CD1c-positive myeloid dendritic cell (primary cell): ENCODE measurements at regions not wholly inside any gene's neighbourhood (a gene's known extent, or its start where the extent isn't known, plus 50 kb on each side); places are given as distances from the start of the nearest gene placed in this dataset.
"Not testable (repeated sequence)": the region's sequence is repeated elsewhere in the genome, so short reads cannot be mapped to it uniquely, and the experiment has no call there.

Experiments used
- DNase-seq: peaks from one replicate; pipeline ENCODE4 v3.0.0-alpha.2; 2016; ENCODE audit errors: extremely low spot score

DNA sequence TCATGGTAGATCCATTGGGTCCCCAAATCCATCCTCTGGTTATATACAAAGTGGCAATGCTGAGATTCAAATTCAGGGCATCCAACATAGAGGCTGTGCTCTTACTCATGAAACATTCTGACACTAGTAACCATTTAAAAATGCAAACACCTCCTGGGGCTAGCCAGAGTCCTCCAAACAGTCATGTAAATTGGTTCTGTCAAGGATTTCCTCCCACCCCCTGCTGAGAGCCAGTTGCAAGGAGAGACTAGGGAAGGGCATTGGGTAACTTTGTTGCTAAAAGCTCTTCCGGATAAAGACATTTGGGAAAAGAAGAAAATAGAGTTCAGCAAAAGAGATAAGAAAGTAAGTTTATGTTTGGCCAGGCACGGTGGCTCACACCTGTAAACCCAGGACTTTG, 58.3 kb downstream of the ART5 start:
- DNase-seq: not testable (repeated sequence)

DNA sequence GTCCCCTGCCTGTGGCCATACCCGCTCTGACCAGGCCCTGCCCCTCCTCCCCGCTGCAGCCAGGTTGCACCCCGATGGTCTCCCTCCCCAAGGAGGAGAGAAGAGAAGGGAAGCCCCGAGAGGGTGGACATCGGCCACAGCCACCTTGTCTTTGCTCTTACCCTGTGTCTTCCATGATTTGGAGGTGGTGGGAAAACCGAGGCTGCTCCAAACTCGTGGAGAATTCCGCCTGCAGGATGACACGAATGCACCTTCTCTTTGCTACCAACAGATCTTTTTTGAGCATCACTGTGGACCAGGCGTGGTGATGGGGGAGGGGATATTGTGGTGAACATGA, 60.4 kb downstream of the ART5 start:
- DNase-seq: not testable (repeated sequence)

DNA sequence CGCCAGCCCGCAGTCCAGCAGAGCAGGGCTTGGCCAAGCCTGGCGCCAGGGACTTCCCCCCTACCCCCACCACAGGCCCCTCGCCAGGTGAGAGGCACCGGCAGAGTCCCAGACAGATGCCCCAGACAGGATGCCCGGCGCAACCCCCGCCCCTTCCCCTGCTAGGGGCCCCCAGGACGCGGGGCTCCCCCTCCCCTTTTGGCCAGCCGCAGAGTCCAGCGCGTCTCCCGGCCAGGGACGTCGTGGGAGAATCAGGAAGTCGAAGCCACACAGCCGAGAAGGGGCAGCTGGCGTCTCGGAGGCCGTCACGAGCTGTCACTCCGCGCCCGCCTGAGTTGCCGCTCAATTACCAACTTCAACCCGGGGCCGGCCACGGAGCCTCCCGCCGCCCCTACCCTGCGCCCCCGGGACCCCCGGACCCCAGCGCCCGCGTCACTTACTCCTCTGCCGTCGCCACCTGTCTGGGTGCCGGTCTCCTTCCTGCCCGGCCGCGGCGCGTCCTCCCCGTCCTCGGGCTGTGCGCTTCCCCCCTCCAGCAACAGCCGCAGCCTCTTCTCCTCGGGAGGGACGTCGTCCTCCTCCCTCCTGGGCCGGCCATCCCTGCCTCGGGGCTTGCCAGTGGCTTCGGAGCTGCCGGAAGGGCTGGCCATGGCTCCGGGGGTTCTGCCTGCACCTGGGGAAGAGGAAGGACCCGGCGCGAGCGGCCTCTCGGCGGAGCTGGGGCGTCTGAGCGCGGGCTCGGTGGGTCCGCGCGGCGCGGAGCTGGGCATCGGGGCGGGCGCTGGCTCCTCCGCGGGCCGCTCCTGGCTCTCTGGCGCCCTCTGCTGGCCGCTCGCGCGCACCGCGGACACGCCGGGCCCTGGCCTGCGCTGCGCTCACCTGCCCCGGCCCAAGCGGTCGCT, 61.1 kb downstream of the ART5 start:
- DNase-seq: peak; percentile 50

DNA sequence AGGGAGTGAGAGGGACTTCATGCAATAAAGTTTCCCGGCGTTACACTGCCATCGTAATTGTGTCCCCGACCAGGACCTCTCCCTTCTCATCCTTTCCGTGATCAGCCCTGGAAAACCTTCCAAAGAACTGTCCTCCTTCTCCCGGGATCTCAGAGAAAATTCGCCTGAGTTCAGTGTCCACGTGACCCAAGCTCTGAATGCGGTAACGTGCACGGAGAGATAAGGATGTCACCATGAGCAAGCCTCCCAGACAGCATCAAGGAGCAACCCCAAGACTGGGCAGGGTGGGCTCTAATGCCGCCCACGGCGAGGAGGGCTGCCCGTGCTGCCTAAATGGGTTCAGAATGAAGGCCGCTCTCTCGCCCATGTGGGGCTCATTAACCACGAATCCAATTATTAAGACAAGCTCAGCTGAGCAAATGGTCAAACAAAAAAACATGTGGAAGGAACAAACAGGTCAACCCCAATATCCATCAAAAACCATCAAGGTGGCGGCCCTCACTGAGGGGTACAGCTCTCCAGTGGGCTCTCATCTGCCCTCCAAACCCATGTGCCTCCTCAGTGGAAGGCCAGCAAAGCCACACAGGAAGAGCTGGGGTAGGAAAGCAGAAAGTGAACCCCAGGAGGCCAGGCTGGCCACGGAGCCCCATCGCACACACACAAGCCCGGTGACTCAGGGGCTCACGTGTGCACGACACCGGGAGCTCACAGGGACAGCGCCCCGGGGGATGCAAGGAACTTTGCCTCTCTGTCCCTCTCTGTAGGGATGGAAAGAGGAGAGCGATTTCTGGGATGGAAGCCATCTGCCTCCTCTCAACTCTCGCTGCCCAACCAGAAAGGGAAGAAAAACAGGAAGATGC, 62.0 kb downstream of the ART5 start:
- not testable (repeated sequence) for DNase-seq

DNA sequence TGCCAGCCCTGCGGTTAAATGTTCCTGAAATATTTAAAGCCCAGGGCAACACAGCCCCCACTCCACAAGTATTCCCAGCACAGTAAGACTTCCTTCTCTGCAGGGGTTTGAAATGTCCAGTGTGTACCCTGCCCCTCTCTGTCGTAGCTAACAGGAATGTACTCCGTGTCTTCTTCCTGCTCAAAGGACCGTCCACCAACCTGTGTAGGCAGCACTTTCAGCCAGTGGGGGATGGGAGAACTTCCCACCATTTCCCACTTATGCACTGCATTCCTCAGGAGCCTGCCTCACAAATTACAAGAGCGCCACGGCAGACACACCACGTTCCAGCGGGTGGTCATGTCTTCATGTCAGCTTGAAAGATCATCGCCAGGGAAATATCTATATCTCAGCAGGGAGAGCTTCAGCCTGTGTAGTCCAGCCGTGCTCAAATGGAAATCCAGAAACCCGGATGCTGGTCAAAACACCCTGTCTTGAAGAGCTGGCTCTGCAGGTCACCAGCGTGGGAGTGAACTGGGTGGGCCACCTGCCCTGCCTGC, 65.7 kb downstream of the ART5 start:
- DNase-seq: not testable (repeated sequence)

DNA sequence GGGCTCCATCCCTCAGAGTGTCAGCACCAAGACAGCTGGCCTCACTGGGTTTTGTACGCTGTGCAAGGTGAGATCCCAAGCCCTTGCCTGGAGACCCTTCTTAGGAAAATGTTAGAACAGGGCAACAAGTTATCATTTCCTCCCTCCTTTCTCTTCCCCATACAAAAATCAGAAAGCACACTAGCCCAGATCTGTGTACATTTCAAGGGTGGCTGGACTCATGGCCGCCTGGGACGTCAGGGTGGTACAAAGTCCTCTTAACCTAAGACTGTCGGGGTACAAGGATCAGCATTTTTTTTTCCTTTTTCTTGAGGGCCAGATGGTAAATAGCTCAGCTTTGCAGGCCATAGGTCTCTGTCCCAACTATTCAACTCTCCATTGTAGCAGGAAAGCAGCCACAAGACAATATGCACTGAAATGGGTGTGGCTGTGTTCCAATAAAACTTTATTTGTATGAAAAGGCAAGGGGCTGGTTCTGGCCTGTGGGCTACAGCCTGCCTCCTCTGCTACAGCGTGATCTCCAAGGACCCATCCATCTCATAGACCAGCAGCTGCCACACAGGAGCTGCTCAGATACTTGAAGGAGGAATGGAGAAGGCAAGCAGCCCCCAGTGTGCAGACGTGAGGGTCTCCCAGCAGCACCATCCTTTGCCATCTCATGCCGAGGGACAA, 68.7 kb downstream of the ART5 start:
- DNase-seq: not testable (repeated sequence)

DNA sequence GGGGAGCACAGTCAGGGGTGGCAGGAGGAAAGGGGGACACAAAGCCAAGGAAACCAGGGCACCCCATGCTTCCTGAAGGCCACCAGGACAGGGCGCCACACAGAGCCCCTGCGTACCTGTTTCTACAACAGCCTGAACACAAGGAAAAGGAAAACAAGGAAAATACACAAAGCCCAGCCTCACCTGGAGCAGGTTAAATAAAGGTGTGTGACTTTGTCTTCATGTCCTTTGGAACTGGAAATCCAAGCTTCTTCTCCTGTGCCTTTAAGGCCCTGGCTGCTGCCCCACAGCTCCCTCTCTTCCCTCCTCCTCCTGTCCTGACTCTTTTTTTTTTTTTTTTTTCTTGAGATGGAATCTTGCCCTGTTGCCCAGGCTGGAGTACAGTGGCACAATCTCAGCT, 70.0 kb downstream of the ART5 start:
- not testable (repeated sequence) for DNase-seq

DNA sequence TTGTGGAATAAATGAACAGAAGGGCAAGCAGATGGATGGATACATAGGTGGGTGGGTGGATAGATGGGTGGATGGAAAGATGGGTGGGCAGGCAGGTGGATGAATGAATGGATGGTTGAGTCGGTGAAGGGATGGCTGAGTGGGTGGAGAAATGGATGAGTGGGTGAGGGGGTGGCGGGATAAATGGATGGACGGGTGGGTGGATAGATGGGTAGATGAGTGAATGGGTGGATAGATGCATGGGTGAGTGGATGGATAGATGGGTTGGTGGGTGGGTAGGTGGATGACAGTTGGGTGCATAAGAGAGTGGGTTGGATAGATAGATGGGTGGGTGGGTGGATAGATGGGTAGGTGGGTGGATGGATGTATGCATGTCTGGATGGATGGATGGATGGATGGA, 76.0 kb downstream of the ART5 start:
- not testable (repeated sequence) for DNase-seq

DNA sequence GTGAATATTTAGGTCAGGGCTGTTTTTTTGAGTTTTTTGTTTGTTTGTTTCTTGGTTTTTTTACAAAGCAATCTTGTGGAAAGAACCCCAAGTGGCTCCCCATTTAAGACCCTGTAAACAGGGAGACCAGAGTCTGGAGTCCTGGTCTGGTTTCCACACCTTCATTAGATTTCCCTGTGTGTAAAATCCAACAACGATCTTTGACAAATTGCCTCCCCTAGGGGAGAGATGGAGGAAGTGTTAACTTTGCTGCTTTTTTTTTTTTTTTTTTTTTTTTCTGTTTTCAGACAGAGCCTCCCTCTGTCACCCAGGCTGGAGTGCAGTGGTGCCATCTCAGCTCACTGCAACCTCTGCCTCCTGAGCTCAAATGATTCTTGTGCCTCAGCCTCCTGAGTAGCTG, 77.4 kb downstream of the ART5 start:
- peak; percentile 1 for DNase-seq

DNA sequence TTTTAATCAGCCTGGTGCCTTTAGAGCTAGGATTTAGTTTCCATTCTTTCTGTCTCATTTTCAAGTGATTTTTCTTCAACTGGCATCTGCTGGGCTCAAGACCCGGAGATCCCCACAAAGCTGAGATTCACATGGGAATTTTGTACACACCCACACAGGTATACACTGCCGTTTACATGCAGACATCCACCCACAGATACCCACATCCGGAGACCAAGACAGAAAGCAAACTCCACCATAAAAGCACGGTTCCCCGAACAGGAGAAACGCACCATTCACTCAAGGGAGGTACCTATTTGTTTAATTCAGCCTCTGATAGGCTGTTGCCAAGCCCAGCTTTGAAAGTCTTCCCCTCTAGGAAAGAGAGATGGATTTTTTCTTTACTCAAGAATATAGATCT, 87.2 kb downstream of the ART5 start:
- peak; percentile 1 for DNase-seq

DNA sequence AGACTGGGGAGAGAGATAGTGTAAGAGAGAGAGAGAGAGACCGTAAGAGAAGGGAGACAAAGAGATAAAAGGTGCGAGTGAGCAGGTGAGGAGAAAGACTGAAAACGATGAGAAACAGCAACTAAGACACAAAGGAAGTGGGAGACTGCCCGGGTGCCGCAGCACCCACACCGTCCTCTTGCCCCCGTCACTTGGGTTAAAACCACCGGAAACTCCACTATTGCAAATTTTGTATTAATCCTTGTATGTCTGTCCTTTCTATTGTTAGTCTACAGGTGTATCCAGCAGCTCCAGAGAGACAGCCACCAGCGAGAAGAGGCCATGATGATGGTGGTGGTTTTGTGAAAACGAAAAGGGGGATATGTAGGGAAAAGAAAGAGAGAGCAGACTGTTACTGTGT, 96.8 kb downstream of the ART5 start:
- DNase-seq: not testable (repeated sequence)

DNA sequence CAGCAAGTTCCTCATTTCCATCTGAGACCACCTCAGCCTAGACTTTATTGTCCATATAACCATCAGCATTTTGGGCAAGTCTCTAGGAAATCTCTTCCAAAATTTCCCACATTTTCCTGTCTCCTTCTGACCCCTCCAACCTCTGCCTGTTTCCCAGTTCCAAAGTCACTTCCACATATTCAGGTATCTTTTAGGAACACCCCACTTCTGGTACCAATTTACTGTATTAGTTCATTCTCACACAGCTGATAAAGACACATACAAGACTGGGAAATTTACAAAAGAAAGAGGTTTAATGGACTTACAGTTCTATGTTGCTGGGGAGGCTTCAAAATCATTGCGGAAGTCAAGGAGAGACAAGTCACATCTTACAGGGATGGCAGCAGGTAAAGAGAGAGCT, 103.6 kb downstream of the ART5 start:
- DNase-seq: not testable (repeated sequence)

DNA sequence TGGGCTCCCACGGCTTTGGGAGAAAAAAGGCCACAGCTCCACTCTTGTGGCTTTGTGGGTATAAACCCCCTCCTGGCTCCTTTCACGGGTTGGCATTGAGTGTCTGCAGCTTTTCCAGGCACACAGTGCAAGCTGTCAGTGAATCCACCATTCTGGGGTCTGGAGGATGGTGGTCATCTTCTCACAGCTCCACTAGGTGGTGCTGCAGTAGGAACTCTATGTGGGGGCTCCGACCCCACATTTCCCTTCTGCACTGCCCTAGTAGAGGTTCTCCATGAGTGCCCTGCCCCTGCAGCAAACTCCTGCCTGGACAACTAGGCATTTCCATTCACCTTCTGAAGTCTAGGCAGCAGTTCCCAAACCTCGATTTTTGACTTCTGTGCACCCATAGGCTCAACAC, 104.5 kb downstream of the ART5 start:
- DNase-seq: not testable (repeated sequence)

DNA sequence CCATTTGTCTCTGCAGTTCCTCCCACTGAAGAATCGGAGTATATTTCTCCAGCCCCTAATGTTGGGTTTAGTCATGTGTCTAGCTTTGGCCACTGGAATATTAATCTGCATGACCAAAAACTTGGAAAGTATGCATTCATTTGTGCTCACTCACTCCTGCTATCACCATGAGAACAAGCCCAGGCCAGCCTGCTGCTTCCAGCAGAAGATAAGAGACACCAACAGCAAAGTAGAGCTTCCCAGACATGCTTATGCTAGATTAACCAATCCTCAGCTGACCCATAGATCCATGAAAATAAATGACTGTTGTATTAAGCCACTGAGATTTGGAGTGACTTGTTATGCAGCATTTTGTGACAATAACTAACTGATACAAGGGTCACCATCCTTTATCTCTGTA, 108.8 kb downstream of the ART5 start:
- not testable (repeated sequence) for DNase-seq

DNA sequence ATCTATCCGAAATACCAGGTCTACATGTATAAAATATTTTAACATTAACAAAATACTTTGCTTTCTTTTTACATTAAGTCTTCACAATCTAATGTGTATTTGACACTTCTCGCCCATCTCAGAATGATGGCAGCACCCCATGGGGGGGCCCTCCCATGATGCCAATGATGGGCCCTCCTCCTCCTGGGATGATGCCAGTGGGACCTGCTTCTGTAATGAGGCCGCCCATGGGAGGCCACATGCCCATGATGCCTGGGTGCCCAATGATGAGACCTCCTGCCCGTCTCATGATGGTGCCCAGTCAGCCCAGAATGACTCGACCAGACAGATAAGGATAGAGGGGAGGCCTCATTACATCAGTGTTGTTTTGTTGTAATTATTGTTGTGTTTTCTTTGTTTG, 110.5 kb downstream of the ART5 start:
- DNase-seq: not testable (repeated sequence)

DNA sequence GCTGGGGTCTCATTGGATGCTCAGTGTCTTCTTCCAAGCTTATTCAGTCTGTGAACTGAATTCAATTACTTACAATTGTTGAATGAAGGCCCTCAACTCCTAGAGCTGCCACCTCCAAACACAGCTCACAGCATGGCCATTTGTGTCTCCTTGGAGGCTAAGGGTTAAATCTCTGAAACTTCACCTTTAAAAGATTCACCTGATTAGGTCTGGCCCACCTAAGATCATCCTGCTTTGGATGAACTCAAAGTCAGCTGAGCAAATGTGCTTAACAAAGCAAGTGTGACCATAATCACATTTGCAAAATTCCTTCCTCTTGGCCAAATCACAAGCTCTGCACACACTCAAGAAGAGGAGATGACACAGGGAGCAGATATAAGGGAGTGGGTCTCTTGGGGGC, 118.2 kb downstream of the ART5 start:
- DNase-seq: not testable (repeated sequence)

DNA sequence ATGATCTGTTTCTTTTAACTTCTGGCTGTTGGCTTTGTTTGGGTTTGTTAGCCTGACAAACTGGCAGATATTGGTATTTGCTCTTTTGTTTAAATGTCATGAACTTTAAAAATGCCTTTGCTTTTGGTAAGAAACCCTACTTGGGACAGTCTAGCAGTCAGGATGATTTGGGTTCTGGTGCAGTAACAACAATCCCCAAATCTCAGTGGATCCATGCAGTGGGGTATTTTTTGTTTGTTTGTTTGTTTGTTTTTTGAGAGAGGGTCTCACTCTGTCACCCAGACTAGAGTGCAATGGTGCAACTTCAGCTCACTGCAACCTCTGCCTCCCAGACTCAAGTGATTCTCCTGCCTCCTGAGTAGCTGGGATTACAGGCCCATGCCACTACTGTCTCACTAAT, 120.9 kb downstream of the ART5 start:
- DNase-seq: not testable (repeated sequence)

DNA sequence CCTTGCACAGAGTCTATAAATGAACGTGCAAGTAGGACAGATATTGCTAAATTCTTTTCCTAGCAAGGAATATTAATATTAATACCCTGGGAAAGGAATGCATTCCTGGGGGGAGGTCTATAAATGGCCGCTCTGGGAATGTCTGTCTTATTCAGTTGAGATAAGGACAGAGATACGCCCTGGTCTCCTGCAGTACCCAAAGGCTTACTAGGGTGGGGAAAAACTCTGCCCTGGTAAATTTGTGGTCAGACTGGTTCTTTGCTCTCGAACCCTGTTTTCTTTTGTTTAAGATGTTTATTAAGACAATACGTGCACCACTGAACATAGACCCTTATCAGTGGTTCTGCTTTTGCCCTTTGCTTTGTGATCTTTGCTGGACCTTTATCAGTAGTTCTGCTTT, 122.0 kb downstream of the ART5 start:
- DNase-seq: not testable (repeated sequence)

DNA sequence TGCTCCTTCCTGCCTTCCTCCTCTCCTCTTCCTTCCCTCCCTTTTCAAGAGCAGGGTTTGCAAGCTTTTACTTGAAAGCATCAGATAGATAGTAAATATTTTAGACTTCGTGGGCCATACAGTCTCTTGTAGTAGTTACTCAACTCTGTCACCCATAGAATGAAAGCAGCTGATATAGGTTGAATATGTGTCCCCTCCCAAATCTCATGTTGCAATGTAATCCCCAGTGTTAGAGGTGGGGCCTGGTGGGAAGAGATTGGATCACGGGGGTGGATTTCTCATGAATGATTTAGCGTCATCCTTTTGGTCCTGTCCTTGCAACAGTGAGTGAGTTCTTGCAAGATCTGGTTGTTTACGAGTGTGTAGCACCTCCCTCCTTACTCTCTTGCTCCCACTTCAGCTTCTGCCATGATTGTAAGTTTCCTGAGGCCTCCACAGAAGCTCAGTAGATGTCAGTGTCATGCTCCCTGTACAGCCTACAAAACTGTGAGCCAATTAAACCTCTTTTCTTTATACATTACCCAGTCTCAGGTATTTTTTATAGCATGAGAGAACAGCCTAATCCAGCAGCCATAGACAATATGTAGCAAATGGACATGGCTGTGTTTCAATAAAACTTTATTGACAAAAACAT, 124.7 kb downstream of the ART5 start:
- DNase-seq: not testable (repeated sequence)

DNA sequence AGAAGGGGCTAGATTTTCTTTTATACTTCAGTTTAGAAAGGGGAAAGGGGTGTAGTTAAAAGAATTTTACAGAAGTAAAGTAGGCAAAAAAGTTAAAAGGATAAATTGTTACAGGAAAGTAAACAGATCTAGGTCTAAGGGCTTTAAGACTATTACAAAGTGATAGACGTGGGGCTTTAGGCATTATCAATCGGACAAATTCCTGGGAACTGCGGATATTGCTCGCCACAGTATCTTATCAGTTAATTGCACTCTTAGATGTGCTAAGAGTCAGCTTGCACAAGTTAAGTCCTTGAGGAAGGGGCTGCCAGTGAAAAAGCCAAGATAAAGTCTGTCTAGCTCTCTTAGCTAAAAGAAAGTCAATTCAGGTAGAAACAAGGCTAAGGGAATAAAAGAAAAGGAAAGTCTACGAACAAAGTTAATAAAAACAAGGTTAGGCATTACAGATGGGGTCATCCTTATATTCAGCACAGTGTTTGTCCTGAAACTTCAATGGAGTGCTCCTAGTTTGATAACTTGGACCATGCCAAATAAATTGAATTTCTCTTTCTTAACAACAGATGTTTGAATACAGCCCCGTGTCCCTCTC, 125.4 kb downstream of the ART5 start:
- not testable (repeated sequence) for DNase-seq
